K562 (cell line): ENCODE measurements at regions not wholly inside any gene's neighbourhood (a gene's known extent, or its start where the extent isn't known, plus 50 kb on each side); places are given as distances from the start of the nearest gene placed in this dataset.

ENCODE experiments used
- CEBPB ChIP-seq: fragments of 450-650 bp; IDR thresholded peaks from 2 replicates; pipeline ENCODE4 v1.6.1; 2016; ENCODE audit warnings: missing genetic modification characterization, missing compliant biosample characterization
- CTCF ChIP-seq, 3 experiments: IDR thresholded peaks in 2 of 3; conservative IDR thresholded peaks in 1 of 3; 2 replicates each; pipeline ENCODE4 v1.5.1; 2011 to 2012; ENCODE audit warnings: low read length in 3 of 3, mild to moderate bottlenecking in 3 of 3, control low read depth in 2 of 3, improper control_type of control experiment in 1 of 3, inconsistent platforms in 1 of 3, low read depth in 1 of 3, mixed read lengths in 1 of 3, moderate library complexity in 1 of 3; ENCODE audit not compliant: insufficient read depth in 2 of 3
- FOS ChIP-seq: IDR thresholded peaks from 3 replicates; pipeline ENCODE4 v1.6.1; 2011; ENCODE audit not compliant: insufficient read length; ENCODE audit errors: extremely low read depth
- IRF2 ChIP-seq: sonication (generic); formaldehyde crosslinking; IDR thresholded peaks from 2 replicates; pipeline ENCODE4 v1.8.1; 2022; ENCODE audit warnings: mild to moderate bottlenecking, missing genetic modification reagents
- ZBTB40 ChIP-seq, 2 experiments: fragments of 450-650 bp in 1 of 2; sonication (generic) in 1 of 2; formaldehyde crosslinking in 1 of 2; IDR thresholded peaks; 2 replicates each; pipeline versions ENCODE4 v1.7.1 to v1.9.0; 2016 to 2022; ENCODE audit warnings: inconsistent platforms in 1 of 2, mild to moderate bottlenecking in 1 of 2, missing genetic modification reagents in 1 of 2
- ZBTB8A ChIP-seq: fragments of 450-650 bp; IDR thresholded peaks from 2 replicates; pipeline ENCODE4 v1.6.1; 2018; ENCODE audit warnings: mild to moderate bottlenecking, moderate library complexity; ENCODE audit not compliant: partially characterized antibody
- ZNF318 ChIP-seq, 2 experiments: fragments of 450-650 bp; IDR thresholded peaks; 2 replicates each; pipeline ENCODE4 v1.6.1; 2016; ENCODE audit warnings: mild to moderate bottlenecking in 2 of 2, borderline replicate concordance in 1 of 2, low read depth in 1 of 2, moderate library complexity in 1 of 2
- ZNF639 ChIP-seq, 2 experiments: fragments of 200-800 bp in 1 of 2; sonication (Bioruptor generic) in 1 of 2; sonication (generic) in 1 of 2; formaldehyde crosslinking in 1 of 2; IDR thresholded peaks in 1 of 2; conservative IDR thresholded peaks in 1 of 2; 2 replicates each; pipeline versions ENCODE4 v1.5.0 to v1.6.1; 2016 to 2020; ENCODE audit warnings: missing compliant biosample characterization in 1 of 2, missing genetic modification characterization in 1 of 2, missing genetic modification reagents in 1 of 2

GRCh38 chr3:181518222-181518621, 193.5 kb upstream of the SOX2 start:
- TF ChIP-seq CTCF (IDR thresholded peaks at IDR 0.05 in 2 of 3, conservative IDR thresholded peaks at IDR 0.05 in 1 of 3; ENCODE audit: insufficient read depth in 2 of 3, low read depth in 1 of 3, low read length in 3 of 3), result no peak
- no peak for TF ChIP-seq CEBPB (tag)
- TF ChIP-seq FOS, result no peak
- TF ChIP-seq ZNF639 (CRISPR knock-in tag; conservative IDR thresholded peaks at IDR 0.05 in 1 of 2, IDR thresholded peaks at IDR 0.05 in 1 of 2), result no peak
- no peak for TF ChIP-seq ZNF318 (IDR thresholded peaks at IDR 0.05; ENCODE audit: borderline replicate concordance in 1 of 2, low read depth in 1 of 2)
- TF ChIP-seq ZBTB40 (IDR thresholded peaks at IDR 0.05), result no peak
- no peak for TF ChIP-seq ZBTB40 (CRISPR knock-in tag; IDR thresholded peaks at IDR 0.05)
- TF ChIP-seq ZBTB8A, result no peak
- no peak for TF ChIP-seq IRF2 (CRISPR knock-in tag)
